ENCODE measurements at regions not wholly inside any gene's neighbourhood (a gene's known extent, or its start where the extent isn't known, plus 50 kb on each side); places are given as distances from the start of the nearest gene placed in this dataset.

GRCh38 chr14:48693793-48694192 lies 892.4 kb downstream of the RPS29 start:
- H3K9me3 ChIP-seq (ENCODE audit: severe bottlenecking), result no peaks in the 10 kb centered on the region
- H3K27me3 ChIP-seq (ENCODE audit: insufficient read depth, poor library complexity, severe bottlenecking), result peaks cover 18% of the 10 kb centered on the region
- no peaks in the 10 kb centered on the region for H3K4me1 ChIP-seq (ENCODE audit: insufficient read depth, poor library complexity, severe bottlenecking)
- no peak overlapping the region for H3K27ac ChIP-seq (ENCODE audit: poor library complexity, severe bottlenecking)
- TF ChIP-seq CTCF (IDR thresholded peaks at IDR 0.05; ENCODE audit: poor library complexity, severe bottlenecking), result no peak
- DNase-seq (ENCODE audit: low spot score) (no peak), ATAC-seq (ENCODE audit: low read depth) (no peak)
- no peak overlapping the region for H3K4me3 ChIP-seq (ENCODE audit: severe bottlenecking)
- H3K36me3 ChIP-seq (ENCODE audit: low read depth), result no peaks in the 10 kb centered on the region; the same call in 1 of the 2 replicates

GRCh38 chr14:48690349-48690748 lies 895.8 kb downstream of the RPS29 start:
- H3K27me3 ChIP-seq (ENCODE audit: insufficient read depth, poor library complexity, severe bottlenecking), result peaks cover 13% of the 10 kb centered on the region
- ATAC-seq (ENCODE audit: low read depth) (no peak), DNase-seq (ENCODE audit: low spot score) (no peak)
- no peaks in the 10 kb centered on the region; the same call in 1 of the 2 replicates for H3K36me3 ChIP-seq (ENCODE audit: low read depth)
- no peaks in the 10 kb centered on the region for H3K4me1 ChIP-seq (ENCODE audit: insufficient read depth, poor library complexity, severe bottlenecking)
- H3K27ac ChIP-seq (ENCODE audit: poor library complexity, severe bottlenecking), result no peak overlapping the region
- H3K9me3 ChIP-seq (ENCODE audit: severe bottlenecking), result no peaks in the 10 kb centered on the region
- H3K4me3 ChIP-seq (ENCODE audit: severe bottlenecking), result no peak overlapping the region
- TF ChIP-seq CTCF (IDR thresholded peaks at IDR 0.05; ENCODE audit: poor library complexity, severe bottlenecking), result peak; percentile 31

- no peaks in the 10 kb centered on the region for H3K9me3 ChIP-seq (ENCODE audit: severe bottlenecking)
- no peak for TF ChIP-seq CTCF (IDR thresholded peaks at IDR 0.05; ENCODE audit: poor library complexity, severe bottlenecking)
- no peak overlapping the region for H3K27ac ChIP-seq (ENCODE audit: poor library complexity, severe bottlenecking)
Measured at GRCh38 chr14:48686650-48687049, 899.5 kb downstream of the RPS29 start.

GRCh38 chr14:48672506-48672905 lies 913.7 kb downstream of the RPS29 start:
- ATAC-seq (ENCODE audit: low read depth) (no peak), DNase-seq (ENCODE audit: low spot score) (no peak)
- H3K9me3 ChIP-seq (ENCODE audit: severe bottlenecking), result no peaks in the 10 kb centered on the region
- H3K4me3 ChIP-seq (ENCODE audit: severe bottlenecking), result no peak overlapping the region
- H3K36me3 ChIP-seq (ENCODE audit: low read depth), result no peaks in the 10 kb centered on the region
- H3K27ac ChIP-seq (ENCODE audit: poor library complexity, severe bottlenecking), result no peak overlapping the region
- no peak for TF ChIP-seq CTCF (IDR thresholded peaks at IDR 0.05; ENCODE audit: poor library complexity, severe bottlenecking)
- H3K27me3 ChIP-seq (ENCODE audit: insufficient read depth, poor library complexity, severe bottlenecking), result peaks cover 20% of the 10 kb centered on the region
- H3K4me1 ChIP-seq (ENCODE audit: insufficient read depth, poor library complexity, severe bottlenecking), result no peaks in the 10 kb centered on the region

More at GRCh38 chr14:48686650-48687049, 899.5 kb downstream of the RPS29 start:
- ATAC-seq (ENCODE audit: low read depth) (no peak), DNase-seq (ENCODE audit: low spot score) (no peak)
- H3K4me3 ChIP-seq (ENCODE audit: severe bottlenecking), result no peak overlapping the region
- no peaks in the 10 kb centered on the region for H3K4me1 ChIP-seq (ENCODE audit: insufficient read depth, poor library complexity, severe bottlenecking)
- H3K27me3 ChIP-seq (ENCODE audit: insufficient read depth, poor library complexity, severe bottlenecking), result peaks cover 21% of the 10 kb centered on the region
- no peaks in the 10 kb centered on the region; the same call in 1 of the 2 replicates for H3K36me3 ChIP-seq (ENCODE audit: low read depth)

GRCh38 chr14:48670939-48671338 lies 915.2 kb downstream of the RPS29 start:
- DNase-seq (ENCODE audit: low spot score) (no peak), ATAC-seq (ENCODE audit: low read depth) (no peak)
- Histone ChIP-seq H3K27ac (ENCODE audit: poor library complexity, severe bottlenecking) (no peak overlapping the region), H3K27me3 (ENCODE audit: insufficient read depth, poor library complexity, severe bottlenecking) (peaks cover 20% of the 10 kb centered on the region), H3K9me3 (ENCODE audit: severe bottlenecking) (no peaks in the 10 kb centered on the region), H3K4me3 (ENCODE audit: severe bottlenecking) (no peak overlapping the region), H3K4me1 (ENCODE audit: insufficient read depth, poor library complexity, severe bottlenecking) (no peaks in the 10 kb centered on the region), H3K36me3 (ENCODE audit: low read depth) (no peaks in the 10 kb centered on the region)
- no peak for TF ChIP-seq CTCF (IDR thresholded peaks at IDR 0.05; ENCODE audit: poor library complexity, severe bottlenecking)

All from RWPE2 (cell line).